Astrocyte (in vitro differentiated cells and primary cell): ENCODE measurements at regions not wholly inside any gene's neighbourhood (a gene's known extent, or its start where the extent isn't known, plus 50 kb on each side); places are given as distances from the start of the nearest gene placed in this dataset.

ENCODE experiments used
- DNase-seq: peaks from one replicate; pipeline ENCODE4 v3.0.0-alpha.2; 2010; ENCODE audit warnings: low read depth
- FAIRE-seq: peaks from 2 replicates; lab custom pipeline; 2011; peaks lifted over from hg19 to GRCh38; lab: Jason Lieb, UNC
- H2AFZ ChIP-seq: 2 replicates; pipeline ENCODE4 v1.6.0; 2012; ENCODE audit warnings: low read depth, low read length, inconsistent platforms
- H3K27ac ChIP-seq: 2 replicates; pipeline ENCODE4 v1.5.1; 2011; ENCODE audit warnings: low read depth, low read length, inconsistent platforms
- H3K27me3 ChIP-seq: 2 replicates; pipeline ENCODE4 v1.6.0; 2011; ENCODE audit warnings: low read length, inconsistent platforms; ENCODE audit not compliant: insufficient read depth
- H3K36me3 ChIP-seq: 2 replicates; pipeline ENCODE4 v1.5.1; 2011; ENCODE audit warnings: low read length, inconsistent platforms; ENCODE audit not compliant: insufficient read depth
- H3K4me1 ChIP-seq: 2 replicates; pipeline ENCODE4 v1.5.1; 2011; ENCODE audit warnings: low read length, inconsistent platforms; ENCODE audit not compliant: insufficient read depth
- H3K4me2 ChIP-seq: 2 replicates; pipeline ENCODE4 v1.6.0; 2012; ENCODE audit warnings: low read length, inconsistent platforms
- H3K4me3 ChIP-seq: 2 replicates; pipeline ENCODE4 v1.5.1; 2011; ENCODE audit warnings: low read depth, mild to moderate bottlenecking, low read length, inconsistent platforms; ENCODE audit not compliant: insufficient read depth
- H3K79me2 ChIP-seq: 2 replicates; pipeline ENCODE4 v1.6.0; 2012; ENCODE audit warnings: mild to moderate bottlenecking, low read length, inconsistent platforms; ENCODE audit not compliant: insufficient read depth
- H3K9ac ChIP-seq: 2 replicates; pipeline ENCODE4 v1.6.0; 2012; ENCODE audit warnings: mild to moderate bottlenecking, low read length, inconsistent platforms
- H3K9me3 ChIP-seq: 2 replicates; pipeline ENCODE4 v1.5.1; 2012; ENCODE audit warnings: low read depth, mild to moderate bottlenecking, low read length, inconsistent platforms; ENCODE audit not compliant: insufficient read depth
- H4K20me1 ChIP-seq: 2 replicates; pipeline ENCODE4 v1.6.0; 2012; ENCODE audit warnings: low read length, inconsistent platforms; ENCODE audit not compliant: insufficient read depth
- H3K27ac Mint-ChIP-seq: one replicate; pipeline ENCODE4 v1.8.0; 2021; ENCODE audit warnings: mild to moderate bottlenecking, mixed read lengths; ENCODE audit not compliant: unreplicated experiment
- H3K27me3 Mint-ChIP-seq: one replicate; pipeline ENCODE4 v1.8.0; 2021; ENCODE audit warnings: low read depth, mixed read lengths; ENCODE audit not compliant: unreplicated experiment
- H3K36me3 Mint-ChIP-seq: one replicate; pipeline ENCODE4 v1.8.0; 2021; ENCODE audit warnings: low read depth, mixed read lengths; ENCODE audit not compliant: unreplicated experiment
- H3K4me1 Mint-ChIP-seq: one replicate; pipeline ENCODE4 v1.8.0; 2021; ENCODE audit warnings: low read depth, mixed read lengths; ENCODE audit not compliant: unreplicated experiment
- H3K4me3 Mint-ChIP-seq: one replicate; pipeline ENCODE4 v1.8.0; 2021; ENCODE audit warnings: mild to moderate bottlenecking, moderate library complexity, mixed read lengths; ENCODE audit not compliant: unreplicated experiment
- H3K9me3 Mint-ChIP-seq: one replicate; pipeline ENCODE4 v1.8.0; 2021; ENCODE audit warnings: mild to moderate bottlenecking, mixed read lengths; ENCODE audit not compliant: unreplicated experiment
- EZH2 ChIP-seq: IDR thresholded peaks from 2 replicates; pipeline ENCODE4 v1.6.1; 2012; ENCODE audit warnings: mild to moderate bottlenecking, low read length, inconsistent platforms; ENCODE audit not compliant: insufficient read depth
- TF ChIP-seq, protein P1 (sequence below): IDR thresholded peaks from 2 replicates; pipeline ENCODE4 v1.5.1; 2011; ENCODE audit warnings: low read depth, mild to moderate bottlenecking, inconsistent platforms, low read length, moderate library complexity; ENCODE audit not compliant: insufficient read depth

DNA sequence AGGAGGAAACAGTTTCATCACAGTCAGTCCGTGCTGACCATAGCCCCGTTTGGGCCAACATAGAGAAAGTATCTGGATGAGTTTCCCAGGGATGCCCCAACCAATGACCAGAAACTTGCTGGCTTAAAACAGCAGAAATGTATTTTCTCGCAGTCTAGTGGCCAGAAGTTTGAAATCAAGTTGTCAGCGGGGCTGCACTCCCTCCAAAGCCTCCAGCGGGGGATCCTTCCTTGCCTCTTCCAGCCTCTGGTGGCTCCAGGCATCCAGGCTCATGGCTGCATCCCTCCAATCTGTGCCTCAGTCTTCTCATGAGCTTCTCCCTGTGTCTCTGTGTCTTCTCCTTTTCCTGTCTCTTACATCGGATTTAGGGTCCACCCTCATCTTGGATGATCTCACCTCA, 89.6 kb upstream of the CTBP2 start:
- H3K27ac Mint-ChIP-seq: no peak overlapping the region
- H3K9me3 ChIP-seq: no peaks in the 10 kb centered on the region
- no peak for FAIRE-seq

DNA sequence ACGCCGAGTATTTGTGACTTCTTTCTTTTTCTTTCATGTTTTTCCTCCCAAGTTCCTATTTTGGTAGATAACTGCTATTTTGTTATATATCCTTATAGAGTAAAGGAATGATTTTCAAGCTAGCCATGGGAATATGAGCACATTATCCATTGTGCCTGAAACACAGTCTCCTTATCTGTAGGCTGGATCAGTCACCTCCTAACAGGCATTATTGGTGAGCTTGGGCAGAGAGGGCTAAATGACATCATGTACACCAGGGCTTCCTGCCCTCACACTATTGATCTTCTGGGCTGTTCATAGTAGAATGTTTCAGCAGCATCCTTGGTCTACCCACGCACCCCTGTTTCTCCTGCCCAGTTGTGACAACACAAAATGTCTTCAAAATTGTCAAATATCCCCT, 88.1 kb upstream of the CTBP2 start:
- Histone ChIP-seq H4K20me1 (no peaks in the 10 kb centered on the region), H3K27me3 (peaks cover 3% of the 10 kb centered on the region), H3K9me3 (no peaks in the 10 kb centered on the region), H3K9ac (no peak overlapping the region), H3K4me3 (no peak overlapping the region), H3K79me2 (no peaks in the 10 kb centered on the region), H3K4me2 (no peak overlapping the region), H3K27ac (no peak overlapping the region), H3K4me1 (no peaks in the 10 kb centered on the region), H3K36me3 (no peaks in the 10 kb centered on the region), H2AFZ (no peak overlapping the region)
- DNase-seq: no peak
- Mint-ChIP-seq H3K27me3 (peaks cover 25% of the 10 kb centered on the region), H3K36me3 (peaks cover 2% of the 10 kb centered on the region), H3K27ac (no peak overlapping the region), H3K4me3 (no peak overlapping the region), H3K4me1 (no peaks in the 10 kb centered on the region), H3K9me3 (peaks cover 18% of the 10 kb centered on the region)
- no peak for FAIRE-seq
- no peak for TF ChIP-seq EZH2
- TF ChIP-seq, protein P1, sequence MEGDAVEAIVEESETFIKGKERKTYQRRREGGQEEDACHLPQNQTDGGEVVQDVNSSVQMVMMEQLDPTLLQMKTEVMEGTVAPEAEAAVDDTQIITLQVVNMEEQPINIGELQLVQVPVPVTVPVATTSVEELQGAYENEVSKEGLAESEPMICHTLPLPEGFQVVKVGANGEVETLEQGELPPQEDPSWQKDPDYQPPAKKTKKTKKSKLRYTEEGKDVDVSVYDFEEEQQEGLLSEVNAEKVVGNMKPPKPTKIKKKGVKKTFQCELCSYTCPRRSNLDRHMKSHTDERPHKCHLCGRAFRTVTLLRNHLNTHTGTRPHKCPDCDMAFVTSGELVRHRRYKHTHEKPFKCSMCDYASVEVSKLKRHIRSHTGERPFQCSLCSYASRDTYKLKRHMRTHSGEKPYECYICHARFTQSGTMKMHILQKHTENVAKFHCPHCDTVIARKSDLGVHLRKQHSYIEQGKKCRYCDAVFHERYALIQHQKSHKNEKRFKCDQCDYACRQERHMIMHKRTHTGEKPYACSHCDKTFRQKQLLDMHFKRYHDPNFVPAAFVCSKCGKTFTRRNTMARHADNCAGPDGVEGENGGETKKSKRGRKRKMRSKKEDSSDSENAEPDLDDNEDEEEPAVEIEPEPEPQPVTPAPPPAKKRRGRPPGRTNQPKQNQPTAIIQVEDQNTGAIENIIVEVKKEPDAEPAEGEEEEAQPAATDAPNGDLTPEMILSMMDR: no peak

More for the DNA sequence above, 89.6 kb upstream of the CTBP2 start:
- Histone ChIP-seq H3K36me3 (no peaks in the 10 kb centered on the region), H2AFZ (no peak overlapping the region), H3K4me1 (no peaks in the 10 kb centered on the region), H3K79me2 (no peaks in the 10 kb centered on the region), H3K27me3 (peaks cover 3% of the 10 kb centered on the region), H4K20me1 (no peaks in the 10 kb centered on the region), H3K4me3 (no peak overlapping the region), H3K27ac (no peak overlapping the region), H3K4me2 (no peak overlapping the region), H3K9ac (no peak overlapping the region)
- Mint-ChIP-seq H3K27me3 (peaks cover 34% of the 10 kb centered on the region), H3K36me3 (peaks cover 5% of the 10 kb centered on the region), H3K4me3 (no peak overlapping the region), H3K9me3 (peaks cover 23% of the 10 kb centered on the region), H3K4me1 (no peaks in the 10 kb centered on the region)
- TF ChIP-seq, protein P1: no peak
- TF ChIP-seq EZH2: no peak
- no peak for DNase-seq

DNA sequence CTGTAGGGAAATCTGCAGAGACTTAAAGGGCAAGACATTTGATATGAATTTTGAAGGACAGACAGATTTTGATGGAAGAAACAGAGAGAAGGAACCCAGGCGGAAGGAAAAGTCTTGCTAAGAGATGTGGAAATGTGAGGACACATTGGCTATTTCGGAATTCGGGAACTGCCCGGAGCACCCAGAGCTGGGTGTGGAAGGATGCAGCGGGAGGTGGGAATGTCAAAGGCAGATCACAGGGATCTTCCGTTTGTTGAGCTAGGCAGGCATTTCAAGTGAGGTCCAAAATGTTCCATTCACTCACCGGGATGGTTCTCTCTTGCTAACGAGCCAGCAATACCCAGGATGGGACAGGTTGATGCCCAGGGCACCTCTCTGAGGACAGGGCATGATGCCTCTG, 87.2 kb upstream of the CTBP2 start:
- H2AFZ ChIP-seq: no peak overlapping the region
- H3K4me1 ChIP-seq: no peaks in the 10 kb centered on the region
- no peaks in the 10 kb centered on the region for H3K36me3 ChIP-seq
- H3K4me1 Mint-ChIP-seq: no peaks in the 10 kb centered on the region
- H3K9me3 Mint-ChIP-seq: peaks cover 14% of the 10 kb centered on the region
- H3K36me3 Mint-ChIP-seq: peaks cover 2% of the 10 kb centered on the region
- H3K4me2 ChIP-seq: no peak overlapping the region
- no peak for DNase-seq
- no peak overlapping the region for H3K4me3 ChIP-seq
- no peaks in the 10 kb centered on the region for H3K9me3 ChIP-seq
- H3K27ac ChIP-seq: no peak overlapping the region
- no peaks in the 10 kb centered on the region for H4K20me1 ChIP-seq
- no peak overlapping the region for H3K9ac ChIP-seq
- H3K27me3 ChIP-seq: peaks cover 3% of the 10 kb centered on the region
- H3K27me3 Mint-ChIP-seq: peaks cover 21% of the 10 kb centered on the region
- H3K27ac Mint-ChIP-seq: no peak overlapping the region
- no peak overlapping the region for H3K4me3 Mint-ChIP-seq
- no peak for FAIRE-seq
- no peaks in the 10 kb centered on the region for H3K79me2 ChIP-seq
- no peak for TF ChIP-seq EZH2
- TF ChIP-seq, protein P1: no peak
